UCSD-AML1 (cell line): ENCODE measurements at regions not wholly inside any gene's neighbourhood (a gene's known extent, or its start where the extent isn't known, plus 50 kb on each side); places are given as distances from the start of the nearest gene placed in this dataset.
"Not testable (repeated sequence)": the region's sequence is repeated elsewhere in the genome, so short reads cannot be mapped to it uniquely, and the experiment has no call there.

Experiments used
- DNase-seq: peaks from one replicate; lab custom pipeline; 2025; ENCODE audit not compliant: unreplicated experiment; lab: John Stamatoyannopoulos, UW

DNA sequence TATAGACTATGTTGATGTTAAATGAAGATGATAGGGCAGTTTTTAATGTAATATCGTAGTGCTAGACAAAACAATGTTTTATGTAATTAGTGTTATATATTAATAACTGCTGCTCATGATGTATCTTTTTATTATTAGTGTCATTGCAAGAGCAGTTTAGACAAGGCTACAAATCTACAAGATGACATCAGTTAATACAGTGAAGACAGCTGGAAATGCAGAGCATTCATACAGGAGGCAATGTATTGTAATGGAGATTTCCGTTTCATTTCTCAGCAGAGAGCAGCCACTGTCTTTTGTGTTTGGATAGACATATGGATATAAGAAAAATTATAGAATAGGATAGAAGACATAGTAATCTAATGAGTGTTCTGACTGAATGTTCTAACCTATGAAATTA, 178.0 kb downstream of the FOXG1 start:
- DNase-seq: no peak

DNA sequence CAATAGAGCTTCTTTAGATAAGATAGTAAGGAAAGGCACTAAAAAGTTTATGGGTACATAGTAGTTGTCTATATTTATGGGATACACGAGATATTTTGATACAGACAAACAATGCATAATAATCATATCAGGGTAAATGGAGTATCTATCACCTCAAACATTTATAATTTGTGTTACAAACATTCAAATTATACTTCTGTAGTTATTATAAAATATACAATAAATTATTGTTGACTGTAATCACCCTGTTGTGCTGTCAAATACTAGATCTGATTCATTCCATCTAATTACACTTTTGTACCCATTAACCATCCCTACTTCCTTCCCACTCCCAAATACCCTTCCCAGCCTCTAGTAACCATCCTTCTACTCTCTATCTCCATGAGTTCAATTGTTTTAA, 179.7 kb downstream of the FOXG1 start:
- no peak for DNase-seq

DNA sequence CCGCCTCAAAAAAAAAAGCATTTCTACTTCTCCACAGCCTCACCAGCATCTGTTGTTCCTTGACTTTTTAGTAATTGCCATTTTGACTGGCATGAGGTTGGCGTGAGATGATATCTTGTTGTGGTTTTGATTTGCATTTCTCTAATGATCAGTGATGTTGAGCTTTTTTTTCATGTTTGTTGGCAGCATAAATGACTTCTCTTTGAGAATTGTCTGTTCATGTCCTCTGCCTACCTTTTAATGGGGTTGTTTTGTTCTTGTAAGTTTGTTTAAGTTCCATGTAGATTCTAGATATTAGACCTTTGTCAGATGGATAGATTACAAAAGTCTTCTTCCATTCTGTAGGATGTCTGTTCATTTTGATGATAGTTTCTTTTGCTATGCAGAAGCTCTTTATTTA, 182.9 kb downstream of the FOXG1 start:
- no peak for DNase-seq

- DNase-seq: no peak
Measured at GRCh38 chr14:28952161-28952560, 185.6 kb downstream of the FOXG1 start.

DNA sequence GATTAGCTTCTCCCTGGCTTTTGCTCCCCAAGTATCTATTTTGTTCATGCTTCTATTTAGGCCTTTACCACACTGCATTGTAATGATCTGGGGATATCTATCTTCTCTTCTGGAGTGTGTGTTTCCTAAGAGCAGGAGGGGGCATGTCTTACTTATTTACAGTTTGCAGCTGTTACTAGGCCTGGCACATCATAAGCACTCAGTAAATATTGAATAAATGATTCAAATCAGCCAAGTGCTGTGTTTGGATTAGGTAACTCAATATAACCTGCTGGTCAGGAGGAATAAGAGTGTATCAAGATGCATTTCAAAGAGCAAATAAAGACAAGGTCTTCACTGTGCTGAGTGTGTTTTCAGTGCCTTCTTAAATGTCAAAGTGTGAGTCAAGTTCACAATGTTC, 186.1 kb downstream of the FOXG1 start:
- no peak for DNase-seq

DNA sequence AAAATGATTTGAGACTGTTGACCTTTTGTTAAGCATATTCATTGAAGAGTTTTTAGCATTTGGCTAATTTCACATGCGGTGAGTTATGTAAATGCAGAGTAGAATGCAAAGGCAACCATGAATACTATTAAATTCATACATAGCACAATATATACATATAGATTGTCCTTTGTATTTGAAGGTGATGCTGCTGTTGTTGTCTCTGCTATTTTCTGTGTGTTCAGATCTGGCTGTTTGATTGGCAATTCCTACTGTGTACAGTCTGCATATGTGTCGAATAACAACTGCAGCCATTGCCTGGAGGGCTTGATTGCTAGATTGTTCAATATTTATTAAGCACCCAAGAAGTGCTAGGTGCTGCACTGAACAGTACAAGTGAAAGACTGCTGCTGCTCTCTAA, 187.4 kb downstream of the FOXG1 start:
- no peak for DNase-seq

DNA sequence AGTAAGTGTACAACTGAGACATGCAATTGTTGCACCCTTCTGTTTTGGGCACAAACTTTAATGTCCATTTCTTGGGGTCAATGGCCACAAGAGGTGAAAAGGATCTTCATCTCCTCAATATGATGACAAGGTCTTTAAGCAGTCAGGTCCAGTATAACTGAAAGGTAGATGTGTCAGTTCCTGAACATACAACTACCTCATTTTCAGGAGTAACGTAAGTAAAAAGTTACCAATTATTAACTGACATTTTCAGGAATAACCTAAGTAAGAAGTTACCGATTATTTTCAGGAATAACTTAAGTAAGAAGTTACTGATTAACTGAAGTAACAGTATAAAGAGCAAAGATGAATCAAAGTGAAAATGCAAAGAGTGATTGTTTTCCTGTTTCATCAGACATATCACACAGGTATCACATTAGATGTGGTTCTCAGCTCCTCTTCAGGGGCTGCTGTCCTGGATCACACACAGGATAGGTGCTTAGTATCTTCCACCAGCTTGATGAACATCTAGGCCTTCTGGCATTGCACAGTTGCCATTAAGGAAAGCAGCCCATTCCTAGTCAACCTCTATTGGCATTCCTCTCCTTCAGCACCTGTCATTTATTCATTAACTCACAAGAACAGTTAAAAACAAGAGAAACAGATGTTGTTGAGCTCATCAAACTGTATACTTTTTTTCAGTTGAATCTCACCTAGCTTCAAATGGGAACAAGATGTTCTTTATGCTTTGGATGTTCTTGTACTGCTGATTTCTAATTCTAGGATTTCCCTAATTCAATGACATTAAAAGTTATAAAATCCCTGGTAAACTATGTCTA, 200.0 kb downstream of the FOXG1 start:
- no peak for DNase-seq

DNA sequence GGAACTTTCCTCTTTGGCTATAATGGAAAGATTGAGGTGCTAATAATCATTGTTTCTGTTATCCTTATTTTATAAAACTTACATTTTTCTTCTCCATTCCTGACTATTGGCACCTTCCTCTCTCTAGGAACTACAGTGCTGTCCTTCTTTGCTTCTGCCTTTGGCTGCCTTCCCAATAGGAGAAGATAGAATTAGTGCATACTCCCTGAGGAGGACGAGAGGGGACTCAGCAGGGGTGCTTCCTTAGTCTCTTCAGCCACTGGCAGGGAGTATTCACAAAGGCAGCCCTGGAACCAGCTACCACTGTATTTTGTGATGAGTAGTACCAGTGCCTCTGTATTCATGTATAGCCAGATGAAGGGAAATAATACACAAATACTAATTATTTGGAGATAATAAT, 208.5 kb downstream of the FOXG1 start:
- no peak for DNase-seq

GRCh38 chr14:28982228-28982627, 215.6 kb downstream of the FOXG1 start:
- no peak for DNase-seq

DNA sequence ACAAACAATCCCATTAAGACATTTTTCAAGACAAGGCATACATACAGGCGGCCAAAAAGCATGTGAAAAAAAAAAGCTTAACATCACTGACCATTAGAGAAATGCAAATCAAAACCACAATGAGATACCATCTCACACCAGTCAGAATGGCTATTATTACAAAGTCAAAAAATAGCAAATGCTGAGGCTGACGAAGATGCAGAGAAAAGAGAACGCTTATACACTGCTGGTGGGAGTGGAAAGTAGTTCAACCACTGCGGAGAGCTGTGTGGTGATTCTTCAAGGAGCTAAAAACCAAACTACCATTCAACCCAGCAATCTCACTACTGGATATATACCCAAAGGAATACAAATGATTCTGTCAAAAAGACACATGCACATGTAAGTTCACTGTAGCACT, 216.7 kb downstream of the FOXG1 start:
- DNase-seq: no peak

DNA sequence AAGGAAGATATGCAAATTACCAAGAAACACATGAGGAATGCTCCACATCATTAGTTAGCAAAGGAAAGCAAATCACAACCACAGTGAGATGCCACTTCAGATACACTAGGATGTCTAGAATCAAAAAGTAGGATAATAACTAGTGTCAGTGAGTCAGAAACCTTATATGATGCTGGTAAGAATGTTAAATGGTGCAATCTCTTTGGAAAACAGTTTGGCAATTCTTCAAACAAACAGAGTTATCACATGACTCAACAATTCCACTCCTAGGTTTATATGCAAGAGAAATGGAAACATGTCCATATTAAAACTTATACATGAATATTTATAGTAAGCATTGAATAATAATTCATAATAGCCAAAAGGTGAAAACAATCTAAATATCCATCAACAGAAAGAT, 220.9 kb downstream of the FOXG1 start:
- DNase-seq: no peak

DNA sequence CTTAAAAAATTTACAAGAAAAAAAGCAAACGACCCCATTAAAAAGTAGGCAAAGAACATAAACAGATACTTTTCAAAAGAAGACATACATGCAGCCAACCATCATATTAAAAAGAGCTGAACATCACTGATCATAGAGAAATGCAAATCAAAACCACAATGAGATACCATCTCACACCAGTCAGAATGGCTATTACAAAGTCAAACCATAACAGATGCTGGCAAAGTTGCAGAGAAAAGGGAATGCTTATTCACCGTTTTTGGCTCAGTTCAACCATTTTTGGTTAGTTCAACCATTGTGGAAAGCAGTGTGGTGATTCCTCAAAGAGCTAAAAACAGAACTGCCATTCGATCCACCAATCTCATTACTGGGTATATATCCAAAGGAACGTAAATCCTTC, 230.6 kb downstream of the FOXG1 start:
- not testable (repeated sequence) for DNase-seq

GRCh38 chr14:28999656-29000055, 233.1 kb downstream of the FOXG1 start:
- no peak for DNase-seq

DNA sequence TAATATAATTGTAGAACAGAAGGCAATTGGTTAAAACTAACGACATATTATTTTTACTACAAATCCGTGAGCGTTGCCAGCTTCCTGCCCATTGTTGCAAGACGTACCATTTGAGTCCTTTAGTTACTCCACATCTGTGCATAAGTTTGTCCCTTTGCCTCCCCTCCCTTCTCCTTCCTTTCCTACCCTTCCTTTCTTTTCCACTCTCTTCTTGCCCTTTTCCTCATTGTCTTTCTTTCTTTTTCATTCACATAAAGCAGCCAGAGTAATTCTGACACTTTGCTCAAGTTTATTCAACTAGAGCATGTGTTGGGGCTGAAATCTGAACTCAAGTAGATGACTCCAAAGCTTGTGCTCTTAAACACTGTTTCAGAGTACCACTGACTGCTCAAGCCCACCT, 239.1 kb downstream of the FOXG1 start:
- no peak for DNase-seq

DNA sequence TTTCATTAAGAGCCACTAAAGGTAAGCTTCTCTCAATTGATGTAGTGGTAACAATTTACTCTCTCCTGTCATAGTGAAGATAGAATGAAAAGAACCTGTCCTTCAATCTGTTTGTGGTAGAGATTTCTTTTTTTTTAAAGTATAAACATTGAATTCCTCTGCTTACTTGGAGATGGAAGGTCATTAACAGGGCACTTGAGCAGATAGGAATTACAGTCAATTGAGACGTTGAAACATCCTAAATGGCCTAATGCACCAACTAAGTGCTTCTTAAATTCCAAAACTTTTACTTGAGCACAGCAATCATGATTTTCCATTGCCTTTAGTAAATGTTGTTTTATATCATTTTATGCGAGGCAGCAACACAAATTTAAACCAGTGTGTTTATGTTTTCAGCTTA, 241.4 kb downstream of the FOXG1 start:
- no peak for DNase-seq

GRCh38 chr14:29016050-29016900, 249.7 kb downstream of the FOXG1 start:
- DNase-seq: peak; percentile 21

GRCh38 chr14:29023505-29023904, 256.9 kb downstream of the FOXG1 start:
- DNase-seq: not testable (repeated sequence)

- DNase-seq: not testable (repeated sequence)
Measured at GRCh38 chr14:29027441-29027840, 260.9 kb downstream of the FOXG1 start.

DNA sequence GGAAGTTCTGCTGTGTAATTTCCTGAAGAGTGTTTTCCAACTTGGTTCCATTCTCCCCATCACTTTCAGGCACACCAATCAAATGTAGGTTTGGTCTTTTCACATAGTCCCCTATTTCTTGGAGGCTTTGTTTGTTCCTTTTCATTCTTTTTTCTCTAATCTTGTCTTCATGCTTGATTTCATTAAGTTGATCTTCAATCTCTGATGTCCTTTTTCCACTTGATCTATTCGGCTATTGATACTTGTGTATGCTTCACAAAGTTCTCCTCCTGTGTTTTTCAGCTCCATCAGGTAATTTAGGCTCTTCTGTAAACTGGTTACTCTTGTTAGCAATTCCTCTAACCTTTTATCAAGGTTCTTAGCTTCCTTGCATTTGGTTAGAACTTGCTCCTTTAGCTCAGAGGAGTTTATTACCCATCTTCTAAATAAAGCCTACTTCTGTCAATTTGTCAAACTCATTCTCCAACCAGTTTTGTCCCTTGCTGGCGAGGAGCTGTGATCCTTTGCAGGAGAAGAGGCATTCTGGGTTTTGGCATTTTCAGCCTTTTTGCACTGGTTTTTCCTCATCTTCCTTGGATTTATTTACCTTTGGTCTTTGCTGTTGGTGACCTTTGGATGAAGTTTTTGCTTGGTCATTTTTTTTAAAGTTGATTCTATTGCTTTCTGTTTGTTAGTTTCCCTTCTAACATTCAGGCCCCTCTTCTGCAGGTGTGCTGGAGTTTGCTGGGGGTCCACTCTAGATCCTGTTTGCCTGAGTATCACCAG, 261.5 kb downstream of the FOXG1 start:
- DNase-seq: not testable (repeated sequence)

GRCh38 chr14:29028973-29029582, 262.5 kb downstream of the FOXG1 start:
- DNase-seq: no peak

- no peak for DNase-seq
Measured at GRCh38 chr14:29030121-29030520, 263.5 kb downstream of the FOXG1 start.
